Mesothelial cell of epicardium (in vitro differentiated cells): ENCODE measurements at regions not wholly inside any gene's neighbourhood (a gene's known extent, or its start where the extent isn't known, plus 50 kb on each side); places are given as distances from the start of the nearest gene placed in this dataset.

Experiments used
- DNase-seq, 2 experiments: peaks; one replicate each; pipeline ENCODE4 v3.0.0; 2021; ENCODE audit warnings: low spot score in 2 of 2; ENCODE audit not compliant: unreplicated experiment in 2 of 2
- H3K27ac Mint-ChIP-seq: 2 replicates; pipeline ENCODE4 v1.8.0; 2021; ENCODE audit warnings: mixed read lengths
- H3K27me3 Mint-ChIP-seq: 2 replicates; pipeline ENCODE4 v1.8.0; 2021; ENCODE audit warnings: low read depth, mixed read lengths
- H3K36me3 Mint-ChIP-seq: 2 replicates; pipeline ENCODE4 v1.8.0; 2021; ENCODE audit warnings: mixed read lengths
- H3K4me1 Mint-ChIP-seq: 2 replicates; pipeline ENCODE4 v1.8.0; 2021; ENCODE audit warnings: mixed read lengths
- H3K4me3 Mint-ChIP-seq: 2 replicates; pipeline ENCODE4 v1.8.0; 2021; ENCODE audit warnings: mild to moderate bottlenecking, moderate library complexity, mixed read lengths
- H3K9me3 Mint-ChIP-seq: 2 replicates; pipeline ENCODE4 v1.8.0; 2021; ENCODE audit warnings: mixed read lengths
- CTCF ChIP-seq: fragments of 200-600 bp; sonication (generic); IDR thresholded peaks from one replicate; pipeline ENCODE4 v1.5.0; 2021; ENCODE audit warnings: antibody characterized with exemption; ENCODE audit not compliant: unreplicated experiment

GRCh38 chr3:63207066-63207590 lies 71.0 kb upstream of the SYNPR start:
- no peak for TF ChIP-seq CTCF
- H3K4me3 Mint-ChIP-seq: no peak overlapping the region
- no peaks in the 10 kb centered on the region for H3K9me3 Mint-ChIP-seq
- H3K4me1 Mint-ChIP-seq: peaks cover 4% of the 10 kb centered on the region
- H3K36me3 Mint-ChIP-seq: no peaks in the 10 kb centered on the region
- no peak for DNase-seq
- no peak overlapping the region for H3K27ac Mint-ChIP-seq
- peaks cover 43% of the 10 kb centered on the region for H3K27me3 Mint-ChIP-seq

- DNase-seq: no peak
These were observed 50.0 kb upstream of the SYNPR start for GRCh38 chr3:63228087-63228486.

More at GRCh38 chr3:63228087-63228486, 50.0 kb upstream of the SYNPR start:
- Mint-ChIP-seq H3K27ac (no peak overlapping the region), H3K4me1 (peaks cover 10% of the 10 kb centered on the region), H3K4me3 (no peak overlapping the region), H3K9me3 (no peaks in the 10 kb centered on the region), H3K27me3 (peaks cover 20% of the 10 kb centered on the region), H3K36me3 (no peaks in the 10 kb centered on the region)
- TF ChIP-seq CTCF: no peak
